CD8-positive, alpha-beta memory T cell (primary cell): ENCODE measurements at regions not wholly inside any gene's neighbourhood (a gene's known extent, or its start where the extent isn't known, plus 50 kb on each side); places are given as distances from the start of the nearest gene placed in this dataset.
"Not testable (repeated sequence)": the region's sequence is repeated elsewhere in the genome, so short reads cannot be mapped to it uniquely, and the experiment has no call there.

Source experiments
- CTCF ChIA-PET: fragments of 350-600 bp; sonication (Branson Sonifier 250); formaldehyde crosslinking; loops from one replicate; lab custom pipeline; 2021; ENCODE audit warnings: antibody characterized with exemption; lab: Charles Lee
- POLR2A ChIA-PET: fragments of 350-600 bp; sonication (Branson Sonifier 250); formaldehyde crosslinking; loops from one replicate; lab custom pipeline; 2021; ENCODE audit warnings: antibody characterized with exemption; lab: Charles Lee
- DNase-seq, 5 donors: peaks; one replicate each; pipeline versions ENCODE4 v3.0.0 to v3.0.0-alpha.2; 2020 to 2022; ENCODE audit warnings: mixed read lengths in 1 of 5
- H3K27ac ChIP-seq: one replicate; pipeline ENCODE4 v1.7.0; 2013; ENCODE audit warnings: low read depth, mild to moderate bottlenecking, low read length, moderate library complexity
- H3K27me3 ChIP-seq: 2 replicates; pipeline ENCODE4 v1.7.0; 2013; ENCODE audit warnings: low read length, mild to moderate bottlenecking; ENCODE audit not compliant: insufficient read depth, poor library complexity, severe bottlenecking
- H3K36me3 ChIP-seq: 2 replicates; pipeline ENCODE4 v1.7.0; 2013; ENCODE audit warnings: mild to moderate bottlenecking, low read length, moderate library complexity; ENCODE audit not compliant: insufficient read depth
- H3K4me1 ChIP-seq: 2 replicates; pipeline ENCODE4 v1.7.0; 2013; ENCODE audit warnings: mild to moderate bottlenecking, low read length, moderate library complexity; ENCODE audit not compliant: insufficient read depth
- H3K4me3 ChIP-seq: 2 replicates; pipeline ENCODE4 v1.7.0; 2013; ENCODE audit warnings: mild to moderate bottlenecking, low read length
- H3K9me3 ChIP-seq: 2 replicates; pipeline ENCODE4 v1.7.0; 2013; ENCODE audit warnings: mild to moderate bottlenecking, low read length
- H3K27ac Mint-ChIP-seq, 8 donors: one replicate each; pipeline ENCODE4 v1.8.0; 2020 to 2021; ENCODE audit warnings: mixed read lengths in 8 of 8, mild to moderate bottlenecking in 6 of 8, inconsistent platforms in 3 of 8, moderate library complexity in 3 of 8
- H3K27me3 Mint-ChIP-seq, 2 donors: one replicate each; pipeline ENCODE4 v1.8.0; 2020 to 2021; ENCODE audit warnings: mixed read lengths in 2 of 2, mild to moderate bottlenecking in 1 of 2, moderate library complexity in 1 of 2
- H3K36me3 Mint-ChIP-seq, 3 donors: one replicate each; pipeline ENCODE4 v1.8.0; 2020 to 2021; ENCODE audit warnings: mixed read lengths in 3 of 3, inconsistent platforms in 1 of 3, mild to moderate bottlenecking in 1 of 3
- H3K4me1 Mint-ChIP-seq, 3 donors: one replicate each; pipeline ENCODE4 v1.8.0; 2020 to 2021; ENCODE audit warnings: mixed read lengths in 3 of 3, inconsistent platforms in 1 of 3, mild to moderate bottlenecking in 1 of 3
- H3K4me3 Mint-ChIP-seq, 7 donors: one replicate each; pipeline ENCODE4 v1.8.0; 2020 to 2021; ENCODE audit warnings: mixed read lengths in 7 of 7, mild to moderate bottlenecking in 6 of 7, moderate library complexity in 4 of 7, inconsistent platforms in 2 of 7
- H3K9me3 Mint-ChIP-seq, 5 donors: one replicate each; pipeline ENCODE4 v1.8.0; 2020 to 2022; ENCODE audit warnings: mixed read lengths in 5 of 5, mild to moderate bottlenecking in 3 of 5, moderate library complexity in 2 of 5, inconsistent platforms in 1 of 5

- Histone ChIP-seq H3K27ac (no peak overlapping the region), H3K27me3 (no peaks in the 10 kb centered on the region), H3K9me3 (no peaks in the 10 kb centered on the region), H3K4me1 (no peaks in the 10 kb centered on the region), H3K36me3 (no peaks in the 10 kb centered on the region), H3K4me3 (no peak overlapping the region)
- Mint-ChIP-seq H3K4me1 (no peaks in the 10 kb centered on the region), H3K36me3 (peaks cover 0 to 4% (median 0%) of the 10 kb centered on the region in 3 donors), H3K9me3 (peaks cover 0 to 22% (median 7%) of the 10 kb centered on the region in 5 donors), H3K27ac (no peak overlapping the region), H3K4me3 (no peak overlapping the region), H3K27me3 (no peaks in the 10 kb centered on the region)
- no peak for DNase-seq
- ChIA-PET POLR2A (no interaction called here), CTCF (no interaction called here)
Measured at GRCh38 chr15:95152741-95153140, 921.4 kb downstream of the MCTP2 start.

GRCh38 chr15:95153201-95153600 is 921.8 kb downstream of the MCTP2 start:
- CTCF ChIA-PET, DNase-seq, H3K9me3 ChIP-seq, H3K4me3 Mint-ChIP-seq, H3K36me3 Mint-ChIP-seq, H3K27ac ChIP-seq, H3K4me3 ChIP-seq, POLR2A ChIA-PET, H3K27me3 Mint-ChIP-seq, H3K27me3 ChIP-seq, H3K4me1 Mint-ChIP-seq, H3K27ac Mint-ChIP-seq, H3K4me1 ChIP-seq, H3K36me3 ChIP-seq: not testable (repeated sequence)
- peaks cover 0 to 22% (median 7%) of the 10 kb centered on the region in 5 donors for H3K9me3 Mint-ChIP-seq

GRCh38 chr15:95160316-95160715 is 929.0 kb downstream of the MCTP2 start:
- H3K27me3 Mint-ChIP-seq: no peaks in the 10 kb centered on the region
- no peak for DNase-seq
- Histone ChIP-seq H3K4me1 (no peaks in the 10 kb centered on the region), H3K27me3 (no peaks in the 10 kb centered on the region), H3K27ac (no peak overlapping the region), H3K4me3 (no peak overlapping the region), H3K9me3 (no peaks in the 10 kb centered on the region), H3K36me3 (no peaks in the 10 kb centered on the region)
- no peak overlapping the region for H3K4me3 Mint-ChIP-seq
- H3K36me3 Mint-ChIP-seq: no peaks in the 10 kb centered on the region
- peaks cover 0 to 8% (median 2%) of the 10 kb centered on the region in 5 donors for H3K9me3 Mint-ChIP-seq
- H3K4me1 Mint-ChIP-seq: no peaks in the 10 kb centered on the region
- no peak overlapping the region for H3K27ac Mint-ChIP-seq
- ChIA-PET POLR2A (no interaction called here), CTCF (no interaction called here)

- POLR2A ChIA-PET: no interaction called here
- peaks cover 0 to 2% of the 10 kb centered on the region in 2 donors for H3K27me3 Mint-ChIP-seq
- H3K9me3 ChIP-seq: no peaks in the 10 kb centered on the region
- no peaks in the 10 kb centered on the region for H3K4me1 Mint-ChIP-seq
- H3K4me1 ChIP-seq: no peaks in the 10 kb centered on the region
- no peak overlapping the region for H3K4me3 Mint-ChIP-seq
- CTCF ChIA-PET: no interaction called here
- H3K4me3 ChIP-seq: no peak overlapping the region
- no peaks in the 10 kb centered on the region for H3K36me3 Mint-ChIP-seq
- no peaks in the 10 kb centered on the region for H3K27me3 ChIP-seq
- H3K9me3 Mint-ChIP-seq: peaks cover 0 to 6% (median 2%) of the 10 kb centered on the region in 5 donors
- no peaks in the 10 kb centered on the region for H3K36me3 ChIP-seq
- H3K27ac Mint-ChIP-seq: no peak overlapping the region
- no peak for DNase-seq
- H3K27ac ChIP-seq: no peak overlapping the region
Measured at GRCh38 chr15:95162069-95162468, 930.7 kb downstream of the MCTP2 start.

- no peak overlapping the region for H3K27ac Mint-ChIP-seq
- Histone ChIP-seq H3K4me3 (no peak overlapping the region), H3K27me3 (no peaks in the 10 kb centered on the region), H3K4me1 (no peaks in the 10 kb centered on the region), H3K27ac (no peak overlapping the region), H3K36me3 (no peaks in the 10 kb centered on the region), H3K9me3 (no peaks in the 10 kb centered on the region)
- no peaks in the 10 kb centered on the region for H3K36me3 Mint-ChIP-seq
- peaks cover 0 to 3% of the 10 kb centered on the region in 2 donors for H3K27me3 Mint-ChIP-seq
- peaks cover 0 to 6% (median 4%) of the 10 kb centered on the region in 5 donors for H3K9me3 Mint-ChIP-seq
- no peaks in the 10 kb centered on the region for H3K4me1 Mint-ChIP-seq
- CTCF ChIA-PET: no interaction called here
- no peak for DNase-seq
- no peak overlapping the region for H3K4me3 Mint-ChIP-seq
- POLR2A ChIA-PET: no interaction called here
Measured at GRCh38 chr15:95162531-95162930, 931.2 kb downstream of the MCTP2 start.

GRCh38 chr15:95162967-95163531 is 931.7 kb downstream of the MCTP2 start:
- CTCF ChIA-PET: no interaction called here
- no peaks in the 10 kb centered on the region for H3K36me3 Mint-ChIP-seq

GRCh38 chr15:95168152-95168551 is 936.8 kb downstream of the MCTP2 start:
- Mint-ChIP-seq H3K4me3 (no peak overlapping the region), H3K36me3 (no peaks in the 10 kb centered on the region), H3K4me1 (no peaks in the 10 kb centered on the region), H3K27me3 (peaks cover 0 to 3% of the 10 kb centered on the region in 2 donors), H3K27ac (no peak overlapping the region), H3K9me3 (peaks cover 0 to 10% (median 4%) of the 10 kb centered on the region in 5 donors)
- Histone ChIP-seq H3K4me1 (no peaks in the 10 kb centered on the region), H3K9me3 (no peaks in the 10 kb centered on the region), H3K4me3 (no peak overlapping the region), H3K27ac (no peak overlapping the region), H3K27me3 (no peaks in the 10 kb centered on the region), H3K36me3 (no peaks in the 10 kb centered on the region)
- POLR2A ChIA-PET: no interaction called here
- CTCF ChIA-PET: no interaction called here
- DNase-seq: no peak

More at GRCh38 chr15:95162967-95163531, 931.7 kb downstream of the MCTP2 start:
- no peak for DNase-seq
- Histone ChIP-seq H3K36me3 (no peaks in the 10 kb centered on the region), H3K4me3 (no peak overlapping the region), H3K4me1 (no peaks in the 10 kb centered on the region), H3K27me3 (no peaks in the 10 kb centered on the region), H3K27ac (no peak overlapping the region), H3K9me3 (no peaks in the 10 kb centered on the region)
- POLR2A ChIA-PET: no interaction called here
- Mint-ChIP-seq H3K4me1 (no peaks in the 10 kb centered on the region), H3K9me3 (peaks cover 0 to 7% (median 4%) of the 10 kb centered on the region in 5 donors), H3K27me3 (peaks cover 0 to 3% of the 10 kb centered on the region in 2 donors), H3K4me3 (no peak overlapping the region), H3K27ac (no peak overlapping the region)

GRCh38 chr15:95168951-95169431 is 937.6 kb downstream of the MCTP2 start:
- H3K9me3 Mint-ChIP-seq: peaks cover 0 to 10% (median 4%) of the 10 kb centered on the region in 5 donors
- Histone ChIP-seq H3K27me3 (no peaks in the 10 kb centered on the region), H3K4me3 (no peak overlapping the region), H3K9me3 (no peaks in the 10 kb centered on the region), H3K27ac (no peak overlapping the region), H3K4me1 (no peaks in the 10 kb centered on the region), H3K36me3 (no peaks in the 10 kb centered on the region)
- ChIA-PET POLR2A (no interaction called here), CTCF (no interaction called here)
- H3K27ac Mint-ChIP-seq: no peak overlapping the region
- H3K36me3 Mint-ChIP-seq: no peaks in the 10 kb centered on the region
- H3K27me3 Mint-ChIP-seq: peaks cover 0 to 3% of the 10 kb centered on the region in 2 donors
- DNase-seq: no peak
- H3K4me3 Mint-ChIP-seq: no peak overlapping the region
- no peaks in the 10 kb centered on the region for H3K4me1 Mint-ChIP-seq
